ENCODE measurements at regions not wholly inside any gene's neighbourhood (a gene's known extent, or its start where the extent isn't known, plus 50 kb on each side); places are given as distances from the start of the nearest gene placed in this dataset.
"Not testable (repeated sequence)": the region's sequence is repeated elsewhere in the genome, so short reads cannot be mapped to it uniquely, and the experiment has no call there.

DNA sequence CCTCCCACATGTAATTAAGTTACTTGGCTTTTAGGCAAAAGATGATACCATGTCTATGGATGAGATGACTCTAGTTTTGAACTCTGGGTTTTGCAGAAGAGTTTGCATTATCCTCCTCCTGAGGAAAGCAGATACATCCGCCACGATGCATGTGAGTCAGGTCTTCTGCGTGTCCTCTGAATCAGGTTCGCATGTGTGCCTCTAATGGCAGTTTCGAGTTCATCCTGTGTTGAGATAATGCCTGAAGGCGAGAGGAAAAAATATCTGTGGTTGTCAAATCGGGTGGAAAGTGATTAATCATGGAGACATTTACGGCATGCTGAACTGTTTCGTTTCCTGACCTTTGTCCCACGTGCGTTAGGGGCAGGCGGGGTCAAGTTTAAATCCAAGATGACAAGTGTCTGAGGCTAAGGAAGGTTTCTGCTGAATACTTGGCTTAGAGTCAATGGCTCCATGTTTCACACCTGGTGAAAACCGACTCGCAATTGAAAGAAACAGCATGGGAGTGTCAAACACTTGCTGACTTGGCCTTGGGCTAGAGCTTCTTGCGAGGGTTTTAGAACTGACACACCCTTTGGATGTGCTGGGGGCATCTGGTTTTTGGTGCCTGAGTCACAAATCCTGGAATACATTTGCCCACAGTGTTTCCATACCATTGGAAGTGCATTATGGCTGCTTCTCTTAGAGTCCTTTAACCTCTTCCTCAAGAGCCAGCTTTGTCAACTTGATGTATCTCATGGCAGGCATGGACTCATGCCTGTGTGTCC lies 216.1 kb upstream of the PLGLB1 start:
- not testable (repeated sequence) for TF ChIP-seq POLR2AphosphoS5, EP300 (IDR thresholded peaks at IDR 0.05)
- TF ChIP-seq, protein P1, sequence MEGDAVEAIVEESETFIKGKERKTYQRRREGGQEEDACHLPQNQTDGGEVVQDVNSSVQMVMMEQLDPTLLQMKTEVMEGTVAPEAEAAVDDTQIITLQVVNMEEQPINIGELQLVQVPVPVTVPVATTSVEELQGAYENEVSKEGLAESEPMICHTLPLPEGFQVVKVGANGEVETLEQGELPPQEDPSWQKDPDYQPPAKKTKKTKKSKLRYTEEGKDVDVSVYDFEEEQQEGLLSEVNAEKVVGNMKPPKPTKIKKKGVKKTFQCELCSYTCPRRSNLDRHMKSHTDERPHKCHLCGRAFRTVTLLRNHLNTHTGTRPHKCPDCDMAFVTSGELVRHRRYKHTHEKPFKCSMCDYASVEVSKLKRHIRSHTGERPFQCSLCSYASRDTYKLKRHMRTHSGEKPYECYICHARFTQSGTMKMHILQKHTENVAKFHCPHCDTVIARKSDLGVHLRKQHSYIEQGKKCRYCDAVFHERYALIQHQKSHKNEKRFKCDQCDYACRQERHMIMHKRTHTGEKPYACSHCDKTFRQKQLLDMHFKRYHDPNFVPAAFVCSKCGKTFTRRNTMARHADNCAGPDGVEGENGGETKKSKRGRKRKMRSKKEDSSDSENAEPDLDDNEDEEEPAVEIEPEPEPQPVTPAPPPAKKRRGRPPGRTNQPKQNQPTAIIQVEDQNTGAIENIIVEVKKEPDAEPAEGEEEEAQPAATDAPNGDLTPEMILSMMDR (IDR thresholded peaks at IDR 0.05) = not testable (repeated sequence)
